ENCODE measurements at regions not wholly inside any gene's neighbourhood (a gene's known extent, or its start where the extent isn't known, plus 50 kb on each side); places are given as distances from the start of the nearest gene placed in this dataset.

- peaks cover 3% of the 10 kb centered on the region for H3K4me1 ChIP-seq (ENCODE audit: insufficient read depth, low read length, poor library complexity, severe bottlenecking)
- no peaks in the 10 kb centered on the region for H4K20me1 ChIP-seq (ENCODE audit: insufficient read depth, low read length, poor library complexity, severe bottlenecking)
- H3K9me2 ChIP-seq (replicated peaks; ENCODE audit: low read depth, low read length), result no peaks in the 10 kb centered on the region
- no peaks in the 10 kb centered on the region for H3K36me3 ChIP-seq (ENCODE audit: insufficient read depth, low read length)
- TF ChIP-seq EZH2phosphoT487 (IDR thresholded peaks at IDR 0.05; ENCODE audit: borderline replicate concordance), result no peak
- peak; percentile 74 for TF ChIP-seq CTCF (conservative IDR thresholded peaks at IDR 0.05; ENCODE audit: low read length)
- no peak overlapping the region for H3K4me3 ChIP-seq (ENCODE audit: low read length, poor library complexity, severe bottlenecking)
- no peaks in the 10 kb centered on the region for H3K79me2 ChIP-seq (ENCODE audit: insufficient read depth, low read length)
- no peaks in the 10 kb centered on the region for H3K9me3 ChIP-seq (ENCODE audit: insufficient read depth, low read depth, low read length)
- H2AFZ ChIP-seq (ENCODE audit: low read length), result no peak overlapping the region
- H3F3A ChIP-seq (ENCODE audit: low read depth), result no peaks in the 10 kb centered on the region
- H3K9ac ChIP-seq (ENCODE audit: low read depth, low read length, poor library complexity, severe bottlenecking), result no peak overlapping the region
- no peak overlapping the region for H3K4me2 ChIP-seq (ENCODE audit: low read depth, low read length, poor library complexity, severe bottlenecking)
- no peaks in the 10 kb centered on the region for H3K27me3 ChIP-seq (ENCODE audit: insufficient read depth, low read length, poor library complexity, severe bottlenecking)
Observed at GRCh38 chr2:179340678-179341077, 76.0 kb upstream of the SESTD1 start.

GRCh38 chr2:179338681-179339080 is 74.0 kb upstream of the SESTD1 start:
- no peaks in the 10 kb centered on the region for H3F3A ChIP-seq (ENCODE audit: low read depth)
- TF ChIP-seq EZH2phosphoT487 (IDR thresholded peaks at IDR 0.05; ENCODE audit: borderline replicate concordance), result no peak
- TF ChIP-seq CTCF (conservative IDR thresholded peaks at IDR 0.05; ENCODE audit: low read length), result no peak
- no peak overlapping the region for H3K4me2 ChIP-seq (ENCODE audit: low read depth, low read length, poor library complexity, severe bottlenecking)
- no peaks in the 10 kb centered on the region for H3K27me3 ChIP-seq (ENCODE audit: insufficient read depth, low read length, poor library complexity, severe bottlenecking)
- H3K79me2 ChIP-seq (ENCODE audit: insufficient read depth, low read length), result no peaks in the 10 kb centered on the region
- no peak overlapping the region for H3K4me3 ChIP-seq (ENCODE audit: low read length, poor library complexity, severe bottlenecking)
- no peak overlapping the region for H2AFZ ChIP-seq (ENCODE audit: low read length)
- H3K9me3 ChIP-seq (ENCODE audit: insufficient read depth, low read depth, low read length), result no peaks in the 10 kb centered on the region
- H3K9ac ChIP-seq (ENCODE audit: low read depth, low read length, poor library complexity, severe bottlenecking), result no peak overlapping the region
- H3K4me1 ChIP-seq (ENCODE audit: insufficient read depth, low read length, poor library complexity, severe bottlenecking), result peaks cover 10% of the 10 kb centered on the region
- H4K20me1 ChIP-seq (ENCODE audit: insufficient read depth, low read length, poor library complexity, severe bottlenecking), result no peaks in the 10 kb centered on the region
- no peaks in the 10 kb centered on the region for H3K9me2 ChIP-seq (replicated peaks; ENCODE audit: low read depth, low read length)
- no peaks in the 10 kb centered on the region for H3K36me3 ChIP-seq (ENCODE audit: insufficient read depth, low read length)

GRCh38 chr2:179336782-179337534 is 72.3 kb upstream of the SESTD1 start:
- H3K4me2 ChIP-seq (ENCODE audit: low read depth, low read length, poor library complexity, severe bottlenecking), result no peak overlapping the region
- no peaks in the 10 kb centered on the region for H3K9me2 ChIP-seq (replicated peaks; ENCODE audit: low read depth, low read length)
- no peak overlapping the region for H2AFZ ChIP-seq (ENCODE audit: low read length)
- H3K79me2 ChIP-seq (ENCODE audit: insufficient read depth, low read length), result no peaks in the 10 kb centered on the region
- H3K4me1 ChIP-seq (ENCODE audit: insufficient read depth, low read length, poor library complexity, severe bottlenecking), result peaks cover 10% of the 10 kb centered on the region
- no peaks in the 10 kb centered on the region for H3K36me3 ChIP-seq (ENCODE audit: insufficient read depth, low read length)
- no peaks in the 10 kb centered on the region for H3K27me3 ChIP-seq (ENCODE audit: insufficient read depth, low read length, poor library complexity, severe bottlenecking)
- TF ChIP-seq CTCF (conservative IDR thresholded peaks at IDR 0.05; ENCODE audit: low read length) (no peak), EZH2phosphoT487 (IDR thresholded peaks at IDR 0.05; ENCODE audit: borderline replicate concordance) (no peak)
- no peaks in the 10 kb centered on the region for H3F3A ChIP-seq (ENCODE audit: low read depth)
- no peak overlapping the region for H3K9ac ChIP-seq (ENCODE audit: low read depth, low read length, poor library complexity, severe bottlenecking)
- no peaks in the 10 kb centered on the region for H3K9me3 ChIP-seq (ENCODE audit: insufficient read depth, low read depth, low read length)
- no peak overlapping the region for H3K4me3 ChIP-seq (ENCODE audit: low read length, poor library complexity, severe bottlenecking)
- H4K20me1 ChIP-seq (ENCODE audit: insufficient read depth, low read length, poor library complexity, severe bottlenecking), result no peaks in the 10 kb centered on the region

All from Loucy (cell line).